Hepatocyte (in vitro differentiated cells): ENCODE measurements at regions not wholly inside any gene's neighbourhood (a gene's known extent, or its start where the extent isn't known, plus 50 kb on each side); places are given as distances from the start of the nearest gene placed in this dataset.

ENCODE experiments used
- DNase-seq: peaks from one replicate; pipeline ENCODE4 v3.0.0-alpha.2; 2016; ENCODE audit warnings: low spot score
- H2AFZ ChIP-seq: fragments of 200-600 bp; sonication (generic); 2 replicates; pipeline ENCODE4 v1.6.0; 2016; ENCODE audit warnings: antibody characterized with exemption, mild to moderate bottlenecking
- H3K27ac ChIP-seq: fragments of 200-600 bp; sonication (generic); 2 replicates; pipeline ENCODE4 v1.5.1; 2016; ENCODE audit warnings: mild to moderate bottlenecking
- H3K27me3 ChIP-seq: fragments of 200-600 bp; sonication (generic); 2 replicates; pipeline ENCODE4 v1.6.1; 2016
- H3K36me3 ChIP-seq: fragments of 200-600 bp; sonication (generic); replicated peaks from 2 replicates; pipeline ENCODE4 v1.5.1; 2016; ENCODE audit warnings: low read depth; ENCODE audit not compliant: insufficient read depth
- H3K4me1 ChIP-seq: fragments of 200-600 bp; sonication (generic); 2 replicates; pipeline ENCODE4 v1.5.1; 2016; ENCODE audit warnings: mild to moderate bottlenecking, moderate library complexity; ENCODE audit not compliant: insufficient read depth
- H3K4me2 ChIP-seq: fragments of 200-600 bp; sonication (generic); 2 replicates; pipeline ENCODE4 v1.6.0; 2016
- H3K4me3 ChIP-seq: fragments of 200-600 bp; sonication (generic); 2 replicates; pipeline ENCODE4 v1.5.1; 2016; ENCODE audit warnings: mild to moderate bottlenecking
- H3K79me2 ChIP-seq: fragments of 200-600 bp; sonication (generic); 2 replicates; pipeline ENCODE4 v1.6.0; 2017; ENCODE audit warnings: mild to moderate bottlenecking
- H3K9me2 ChIP-seq: fragments of 200-600 bp; sonication (generic); replicated peaks from 2 replicates; pipeline ENCODE4 v1.6.0; 2017; ENCODE audit warnings: mild to moderate bottlenecking; ENCODE audit not compliant: insufficient read depth
- H3K9me3 ChIP-seq: fragments of 200-600 bp; sonication (generic); 2 replicates; pipeline ENCODE4 v1.5.1; 2016; ENCODE audit warnings: low read depth, mild to moderate bottlenecking
- H4K20me1 ChIP-seq: fragments of 200-600 bp; sonication (generic); 2 replicates; pipeline ENCODE4 v1.6.0; 2016; ENCODE audit warnings: mild to moderate bottlenecking; ENCODE audit not compliant: insufficient read depth, poor library complexity, severe bottlenecking
- EZH2 ChIP-seq: fragments of 200-600 bp; sonication (generic); IDR thresholded peaks from 2 replicates; pipeline ENCODE4 v1.6.1; 2016; ENCODE audit warnings: antibody characterized with exemption, mild to moderate bottlenecking, borderline replicate concordance
- EZH2phosphoT487 ChIP-seq: fragments of 200-600 bp; sonication (generic); IDR thresholded peaks from one replicate; pipeline ENCODE4 v1.6.1; 2018; ENCODE audit warnings: antibody characterized with exemption, mild to moderate bottlenecking, low read depth, moderate library complexity; ENCODE audit not compliant: unreplicated experiment, severe bottlenecking
- WGBS: methylation state at CpG from one replicate; pipeline ENCODE4 v1.1.6; 2016; ENCODE audit warnings: low lambda C conversion rate; ENCODE audit errors: missing lambda C conversion rate; 5-methylcytosine and 5-hydroxymethylcytosine counted together
- TF ChIP-seq, protein P1 (sequence below): fragments of 200-600 bp; sonication (generic); IDR thresholded peaks from 2 replicates; pipeline ENCODE4 v1.5.1; 2016; ENCODE audit warnings: antibody characterized with exemption, mild to moderate bottlenecking; ENCODE audit not compliant: poor library complexity

DNA sequence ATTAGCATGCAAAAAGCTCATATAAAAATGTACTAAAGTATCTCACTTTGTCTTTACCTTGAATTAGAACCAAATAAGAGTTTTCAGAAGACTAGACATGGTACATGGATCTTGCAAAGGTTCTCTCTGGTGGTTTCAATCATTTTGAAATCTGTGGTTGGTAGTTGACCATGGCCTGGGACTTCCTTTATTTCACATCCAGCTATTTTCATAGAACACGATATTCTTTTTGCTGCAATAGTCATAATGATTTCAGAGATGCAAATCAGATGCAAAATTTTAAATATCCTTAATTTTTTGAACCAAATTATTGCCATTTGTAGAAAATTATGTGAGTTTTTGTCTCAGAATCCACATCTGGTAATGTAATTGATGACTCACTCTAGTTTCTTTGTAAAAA, 375.1 kb upstream of the ZP4 start:
- WGBS = 69% methylated on average over 1 of the region's 1 CpG
- no peaks in the 10 kb centered on the region for H3K9me3 ChIP-seq
- DNase-seq = no peak

DNA sequence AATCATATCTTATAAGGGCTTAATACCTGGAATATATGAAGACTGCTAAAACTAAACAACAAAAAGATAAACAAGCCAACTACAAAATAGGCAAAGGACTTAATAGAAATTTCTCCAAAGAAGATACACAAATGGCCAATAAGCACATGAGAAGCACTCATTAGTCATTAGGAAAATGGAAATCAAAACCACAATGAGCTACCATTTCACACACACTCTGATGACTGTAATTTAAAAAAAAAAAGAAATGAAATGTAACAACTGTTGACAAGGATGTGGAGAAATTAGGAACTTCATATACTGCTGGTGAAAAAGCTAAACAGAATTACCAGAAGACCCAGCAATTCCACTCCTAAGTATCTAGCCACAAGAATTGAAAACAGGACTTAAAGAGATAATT, 374.2 kb upstream of the ZP4 start:
- no peak overlapping the region for H3K4me2 ChIP-seq
- no peaks in the 10 kb centered on the region for H3K27me3 ChIP-seq
- H3K36me3 ChIP-seq = no peaks in the 10 kb centered on the region
- no peak overlapping the region for H2AFZ ChIP-seq
- H3K4me1 ChIP-seq = no peaks in the 10 kb centered on the region
- no peaks in the 10 kb centered on the region for H3K9me3 ChIP-seq
- no peak overlapping the region for H3K4me3 ChIP-seq
- H3K79me2 ChIP-seq = no peaks in the 10 kb centered on the region
- H3K9me2 ChIP-seq = no peaks in the 10 kb centered on the region
- DNase-seq = no peak
- H3K27ac ChIP-seq = no peak overlapping the region
- H4K20me1 ChIP-seq = no peaks in the 10 kb centered on the region
- TF ChIP-seq EZH2 (no peak), EZH2phosphoT487 (no peak)
- TF ChIP-seq, protein P1, sequence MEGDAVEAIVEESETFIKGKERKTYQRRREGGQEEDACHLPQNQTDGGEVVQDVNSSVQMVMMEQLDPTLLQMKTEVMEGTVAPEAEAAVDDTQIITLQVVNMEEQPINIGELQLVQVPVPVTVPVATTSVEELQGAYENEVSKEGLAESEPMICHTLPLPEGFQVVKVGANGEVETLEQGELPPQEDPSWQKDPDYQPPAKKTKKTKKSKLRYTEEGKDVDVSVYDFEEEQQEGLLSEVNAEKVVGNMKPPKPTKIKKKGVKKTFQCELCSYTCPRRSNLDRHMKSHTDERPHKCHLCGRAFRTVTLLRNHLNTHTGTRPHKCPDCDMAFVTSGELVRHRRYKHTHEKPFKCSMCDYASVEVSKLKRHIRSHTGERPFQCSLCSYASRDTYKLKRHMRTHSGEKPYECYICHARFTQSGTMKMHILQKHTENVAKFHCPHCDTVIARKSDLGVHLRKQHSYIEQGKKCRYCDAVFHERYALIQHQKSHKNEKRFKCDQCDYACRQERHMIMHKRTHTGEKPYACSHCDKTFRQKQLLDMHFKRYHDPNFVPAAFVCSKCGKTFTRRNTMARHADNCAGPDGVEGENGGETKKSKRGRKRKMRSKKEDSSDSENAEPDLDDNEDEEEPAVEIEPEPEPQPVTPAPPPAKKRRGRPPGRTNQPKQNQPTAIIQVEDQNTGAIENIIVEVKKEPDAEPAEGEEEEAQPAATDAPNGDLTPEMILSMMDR = no peak

More for the DNA sequence above, 375.1 kb upstream of the ZP4 start:
- Histone ChIP-seq H3K27ac (no peak overlapping the region), H3K4me3 (no peak overlapping the region), H4K20me1 (no peaks in the 10 kb centered on the region), H3K4me2 (no peak overlapping the region), H3K27me3 (no peaks in the 10 kb centered on the region), H3K79me2 (no peaks in the 10 kb centered on the region), H3K4me1 (no peaks in the 10 kb centered on the region), H3K36me3 (no peaks in the 10 kb centered on the region), H2AFZ (no peak overlapping the region), H3K9me2 (no peaks in the 10 kb centered on the region)
- no peak for TF ChIP-seq EZH2
- TF ChIP-seq, protein P1 = no peak
- no peak for TF ChIP-seq EZH2phosphoT487

DNA sequence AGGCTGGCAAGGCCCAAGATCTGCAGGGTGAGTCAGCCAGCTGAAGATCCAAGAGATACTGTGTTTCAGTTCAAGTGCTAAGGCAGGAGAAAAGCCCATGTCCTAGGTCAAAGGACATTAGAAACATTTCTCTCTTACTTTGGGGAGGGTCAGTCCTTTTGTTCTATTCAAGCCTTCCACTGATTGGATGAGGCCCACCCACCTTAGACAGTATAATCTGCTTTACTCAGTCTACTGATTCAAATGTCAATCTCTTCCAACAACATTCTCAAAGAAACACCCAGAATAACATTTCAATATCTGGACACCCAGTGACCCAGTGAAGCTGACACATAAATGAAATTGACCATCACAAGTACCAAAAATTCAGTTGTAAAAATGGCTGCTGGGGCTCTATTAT, 367.8 kb upstream of the ZP4 start:
- no peaks in the 10 kb centered on the region for H3K79me2 ChIP-seq
- DNase-seq = no peak
- H4K20me1 ChIP-seq = no peaks in the 10 kb centered on the region
- no peak overlapping the region for H3K4me3 ChIP-seq
- no peaks in the 10 kb centered on the region for H3K27me3 ChIP-seq
- H3K4me1 ChIP-seq = no peaks in the 10 kb centered on the region
- no peaks in the 10 kb centered on the region for H3K36me3 ChIP-seq
- no peak for TF ChIP-seq EZH2phosphoT487
- TF ChIP-seq EZH2 = no peak
- TF ChIP-seq, protein P1 = no peak
- no peak overlapping the region for H3K4me2 ChIP-seq
- no peak overlapping the region for H3K27ac ChIP-seq
- H3K9me3 ChIP-seq = no peaks in the 10 kb centered on the region
- no peak overlapping the region for H2AFZ ChIP-seq
- H3K9me2 ChIP-seq = no peaks in the 10 kb centered on the region

DNA sequence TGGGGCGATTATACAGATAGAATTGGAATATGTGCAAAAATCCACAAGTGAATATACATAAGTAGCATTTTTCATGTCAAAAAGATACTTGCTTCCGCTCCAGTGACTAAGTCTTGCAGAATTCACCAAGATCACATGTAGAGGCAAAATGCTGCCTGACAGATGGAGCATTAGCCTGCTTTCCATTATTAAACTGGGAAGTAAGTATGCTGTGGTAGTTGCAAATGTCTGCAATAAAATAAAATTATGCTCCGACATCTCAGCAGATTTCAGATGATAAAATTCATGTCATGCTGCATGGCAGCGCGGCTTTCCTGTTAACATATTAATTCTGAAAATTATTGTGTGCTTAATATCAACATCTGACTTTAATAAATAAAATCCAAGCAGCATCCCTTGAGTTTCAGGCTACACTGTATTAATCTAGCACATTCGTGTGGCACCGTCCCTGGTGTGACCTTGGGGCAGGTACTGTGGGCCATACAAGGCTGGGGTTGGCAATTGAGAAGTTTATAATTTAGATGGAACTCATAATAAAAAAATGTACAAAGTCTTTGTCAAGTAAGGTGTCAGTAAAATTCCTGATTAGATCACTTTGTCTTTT, 366.4 kb upstream of the ZP4 start:
- no peaks in the 10 kb centered on the region for H3K4me1 ChIP-seq
- no peak overlapping the region for H3K4me2 ChIP-seq
- H3K27me3 ChIP-seq = no peaks in the 10 kb centered on the region
- no peaks in the 10 kb centered on the region for H4K20me1 ChIP-seq
- no peaks in the 10 kb centered on the region for H3K9me3 ChIP-seq
- H3K79me2 ChIP-seq = no peaks in the 10 kb centered on the region
- 83% methylated on average over 7 of the region's 7 CpGs for WGBS
- H3K27ac ChIP-seq = no peak overlapping the region
- H3K36me3 ChIP-seq = no peaks in the 10 kb centered on the region
- no peak overlapping the region for H3K4me3 ChIP-seq
- DNase-seq = no peak
- TF ChIP-seq EZH2phosphoT487 = no peak
- no peak for TF ChIP-seq EZH2
- TF ChIP-seq, protein P1 = no peak
- no peaks in the 10 kb centered on the region for H3K9me2 ChIP-seq
- no peak overlapping the region for H2AFZ ChIP-seq
